ENCODE measurements at regions not wholly inside any gene's neighbourhood (a gene's known extent, or its start where the extent isn't known, plus 50 kb on each side); places are given as distances from the start of the nearest gene placed in this dataset.

DNA sequence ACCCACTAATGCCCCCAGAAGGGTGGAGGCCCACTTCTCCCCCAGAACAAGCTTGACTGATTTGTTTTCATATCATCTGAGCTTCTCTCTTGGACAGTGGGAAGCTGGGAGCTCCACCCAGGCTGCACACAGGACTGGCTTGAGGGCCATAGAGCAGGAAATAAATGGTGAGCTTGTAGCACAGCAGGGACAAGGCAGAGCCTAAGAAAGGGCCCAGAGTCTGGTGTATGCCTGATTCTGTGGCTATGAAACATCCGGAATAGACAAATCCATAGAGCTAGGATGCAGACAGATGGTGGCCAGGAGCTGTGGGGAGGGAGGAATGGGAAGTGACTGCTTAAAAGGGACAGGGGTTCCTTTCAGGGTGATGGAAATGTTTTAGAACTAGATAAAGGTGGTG lies 79.0 kb downstream of the ARL6IP4 start:
- TF ChIP-seq, protein P1, sequence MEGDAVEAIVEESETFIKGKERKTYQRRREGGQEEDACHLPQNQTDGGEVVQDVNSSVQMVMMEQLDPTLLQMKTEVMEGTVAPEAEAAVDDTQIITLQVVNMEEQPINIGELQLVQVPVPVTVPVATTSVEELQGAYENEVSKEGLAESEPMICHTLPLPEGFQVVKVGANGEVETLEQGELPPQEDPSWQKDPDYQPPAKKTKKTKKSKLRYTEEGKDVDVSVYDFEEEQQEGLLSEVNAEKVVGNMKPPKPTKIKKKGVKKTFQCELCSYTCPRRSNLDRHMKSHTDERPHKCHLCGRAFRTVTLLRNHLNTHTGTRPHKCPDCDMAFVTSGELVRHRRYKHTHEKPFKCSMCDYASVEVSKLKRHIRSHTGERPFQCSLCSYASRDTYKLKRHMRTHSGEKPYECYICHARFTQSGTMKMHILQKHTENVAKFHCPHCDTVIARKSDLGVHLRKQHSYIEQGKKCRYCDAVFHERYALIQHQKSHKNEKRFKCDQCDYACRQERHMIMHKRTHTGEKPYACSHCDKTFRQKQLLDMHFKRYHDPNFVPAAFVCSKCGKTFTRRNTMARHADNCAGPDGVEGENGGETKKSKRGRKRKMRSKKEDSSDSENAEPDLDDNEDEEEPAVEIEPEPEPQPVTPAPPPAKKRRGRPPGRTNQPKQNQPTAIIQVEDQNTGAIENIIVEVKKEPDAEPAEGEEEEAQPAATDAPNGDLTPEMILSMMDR (IDR thresholded peaks at IDR 0.05): no peak
- TF ChIP-seq EZH2 (IDR thresholded peaks at IDR 0.05; ENCODE audit: borderline replicate concordance, insufficient read depth, low read depth, low read length, poor library complexity, severe bottlenecking): no peak
- peaks cover 61% of the 10 kb centered on the region for H3K4me1 Mint-ChIP-seq

DNA sequence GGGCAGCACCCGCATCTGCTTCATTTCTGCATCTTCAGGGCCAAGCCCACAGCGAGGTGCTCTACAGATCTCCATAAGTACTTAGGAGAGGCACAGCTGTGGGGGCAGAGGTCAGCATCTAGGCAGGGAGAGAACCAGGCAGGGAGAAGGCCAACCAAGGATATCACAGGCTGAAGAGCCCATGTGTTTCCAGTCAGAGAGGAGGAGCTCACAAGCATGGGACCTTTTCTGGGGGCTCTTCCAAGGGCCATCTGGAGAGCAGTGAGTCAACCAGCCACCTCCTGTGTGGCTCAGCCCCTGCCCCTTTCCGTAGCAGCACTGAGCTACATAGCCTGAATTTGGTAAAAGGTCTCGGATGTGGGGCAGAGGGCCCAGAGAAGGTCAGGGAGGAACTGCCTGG lies 78.5 kb downstream of the ARL6IP4 start:
- Histone ChIP-seq H4K20me1 (ENCODE audit: control insufficient read depth, insufficient read depth, low read length, poor library complexity, severe bottlenecking) (no peaks in the 10 kb centered on the region), H3K79me2 (ENCODE audit: control insufficient read depth, insufficient read depth, low read length) (peaks cover 36% of the 10 kb centered on the region), H3K36me3 (replicated peaks in 1 of 2; ENCODE audit: control extremely low read depth in 1 of 2, control insufficient read depth in 1 of 2, extremely low read depth in 1 of 2, insufficient read depth in 2 of 2, low read length in 1 of 2) (peaks cover 0 to 2% of the 10 kb centered on the region in 2 experiments), H3K9ac (ENCODE audit: low read length) (no peak overlapping the region), H3K9me3 (ENCODE audit: control extremely low read depth in 1 of 3, control insufficient read depth in 2 of 3, insufficient read depth in 1 of 3, low read length in 2 of 3) (no peaks in the 10 kb centered on the region), H3K27me3 (replicated peaks in 1 of 4; ENCODE audit: control extremely low read depth in 1 of 4, control insufficient read depth in 3 of 4, insufficient read depth in 4 of 4, low read length in 3 of 4) (no peaks in the 10 kb centered on the region), H2AFZ (ENCODE audit: insufficient read depth, low read depth, low read length, poor library complexity, severe bottlenecking) (no peak overlapping the region), H3K27ac (ENCODE audit: low read length in 2 of 2) (no peak overlapping the region), H3K4me1 (ENCODE audit: control insufficient read depth in 2 of 2, insufficient read depth in 2 of 2, low read length in 2 of 2) (peaks cover 24 to 44% of the 10 kb centered on the region in 2 donors), H3K4me3 (ENCODE audit: control extremely low read depth in 1 of 5, extremely low read depth in 1 of 5, insufficient read depth in 1 of 5, low read depth in 2 of 5, low read length in 4 of 5) (no peak overlapping the region), H3K4me2 (replicated peaks; ENCODE audit: low read depth, low read length, poor library complexity, severe bottlenecking) (no peak overlapping the region)
- H3K4me1 Mint-ChIP-seq: peaks cover 56% of the 10 kb centered on the region
- TF ChIP-seq EZH2 (IDR thresholded peaks at IDR 0.05; ENCODE audit: borderline replicate concordance, insufficient read depth, low read depth, low read length, poor library complexity, severe bottlenecking): no peak
- TF ChIP-seq, protein P1 (IDR thresholded peaks at IDR 0.05): no peak
- WGBS (ENCODE audit: insufficient coverage): 92% methylated on average over 4 of the region's 4 CpGs
- ATAC-seq (ENCODE audit: low read depth): no peak
- no peaks in the 10 kb centered on the region for H3K9me3 Mint-ChIP-seq (ENCODE audit: insufficient read depth)
- H3K27ac Mint-ChIP-seq: no peak overlapping the region
- no peak overlapping the region for H3K4me3 Mint-ChIP-seq
- intact Hi-C loops (cut with micrococcal nuclease): loop anchor here (5.0 kb wide), 1 partner anchor 93 kb away; the partner anchor contains the start of gene PITPNM2
- H3K27me3 Mint-ChIP-seq: no peaks in the 10 kb centered on the region
- POLR2A ChIA-PET: no interaction called here
- no peak for DNase-seq
- CTCF ChIA-PET: interaction anchor here (0.5 to 4.6 kb wide), 6 partner anchors 15 to 179 kb away, joined by 3 to 20 read pairs (median 5); partner anchors contain the start of gene PITPNM2

More for the DNA sequence above, 79.0 kb downstream of the ARL6IP4 start:
- Histone ChIP-seq H3K9me3 (ENCODE audit: control extremely low read depth in 1 of 3, control insufficient read depth in 2 of 3, insufficient read depth in 1 of 3, low read length in 2 of 3) (no peaks in the 10 kb centered on the region), H2AFZ (ENCODE audit: insufficient read depth, low read depth, low read length, poor library complexity, severe bottlenecking) (no peak overlapping the region), H3K27ac (ENCODE audit: low read length in 2 of 2) (no peak overlapping the region), H3K27me3 (replicated peaks in 1 of 4; ENCODE audit: control extremely low read depth in 1 of 4, control insufficient read depth in 3 of 4, insufficient read depth in 4 of 4, low read length in 3 of 4) (no peaks in the 10 kb centered on the region), H3K4me3 (ENCODE audit: control extremely low read depth in 1 of 5, extremely low read depth in 1 of 5, insufficient read depth in 1 of 5, low read depth in 2 of 5, low read length in 4 of 5) (no peak overlapping the region), H3K79me2 (ENCODE audit: control insufficient read depth, insufficient read depth, low read length) (peaks cover 40% of the 10 kb centered on the region), H4K20me1 (ENCODE audit: control insufficient read depth, insufficient read depth, low read length, poor library complexity, severe bottlenecking) (no peaks in the 10 kb centered on the region), H3K9ac (ENCODE audit: low read length) (no peak overlapping the region), H3K36me3 (replicated peaks in 1 of 2; ENCODE audit: control extremely low read depth in 1 of 2, control insufficient read depth in 1 of 2, extremely low read depth in 1 of 2, insufficient read depth in 2 of 2, low read length in 1 of 2) (peaks cover 0 to 2% of the 10 kb centered on the region in 2 experiments), H3K4me2 (replicated peaks; ENCODE audit: low read depth, low read length, poor library complexity, severe bottlenecking) (no peak overlapping the region), H3K4me1 (ENCODE audit: control insufficient read depth in 2 of 2, insufficient read depth in 2 of 2, low read length in 2 of 2) (peaks cover 29 to 49% of the 10 kb centered on the region in 2 donors)
- ChIA-PET POLR2A (no interaction called here), CTCF (interaction anchor here (0.5 to 4.6 kb wide), 5 partner anchors 16 to 133 kb away, joined by 3 to 20 read pairs (median 3); partner anchors contain the start of gene PITPNM2)
- WGBS (ENCODE audit: insufficient coverage): 54% methylated on average over 1 of the region's 1 CpG
- intact Hi-C loops (cut with micrococcal nuclease): loop anchor here (5.0 kb wide), 1 partner anchor 93 kb away; the partner anchor contains the start of gene PITPNM2
- DNase-seq (no peak), ATAC-seq (ENCODE audit: low read depth) (no peak)
- no peak overlapping the region for H3K4me3 Mint-ChIP-seq
- H3K27me3 Mint-ChIP-seq: no peaks in the 10 kb centered on the region
- H3K9me3 Mint-ChIP-seq (ENCODE audit: insufficient read depth): no peaks in the 10 kb centered on the region
- no peak overlapping the region for H3K27ac Mint-ChIP-seq

Measured in B cell (primary cell).